ENCODE measurements at regions not wholly inside any gene's neighbourhood (a gene's known extent, or its start where the extent isn't known, plus 50 kb on each side); places are given as distances from the start of the nearest gene placed in this dataset.

DNA sequence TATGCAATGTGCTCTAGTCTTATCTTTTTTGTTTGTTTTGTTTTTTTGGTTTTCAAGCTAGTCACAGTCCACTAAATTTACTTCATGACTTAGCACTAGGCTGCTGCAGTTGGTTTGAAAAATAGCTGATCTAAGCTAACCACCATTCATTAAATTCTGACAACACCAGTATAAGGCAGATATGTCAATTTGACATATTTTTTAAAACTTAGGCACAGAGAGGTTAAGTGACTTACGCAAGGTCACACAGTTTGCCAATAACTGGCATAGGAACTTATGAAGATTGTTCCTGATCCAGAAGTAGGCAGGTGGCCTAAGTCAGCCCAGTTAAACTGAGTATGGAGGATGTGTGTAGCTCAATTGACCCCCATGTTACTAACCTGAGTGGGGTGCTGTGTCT, 377.3 kb upstream of the NFE2L3 start:
- no peaks in the 10 kb centered on the region for H3K36me3 ChIP-seq (ENCODE audit: insufficient read depth, low read length)
- H3K27ac ChIP-seq (ENCODE audit: low read length) = no peak overlapping the region
- H3K27me3 ChIP-seq (ENCODE audit: insufficient read depth, low read depth, low read length) = no peaks in the 10 kb centered on the region
- H3K9ac ChIP-seq (ENCODE audit: low read length) = no peak overlapping the region
- no peak overlapping the region for H2AFZ ChIP-seq (ENCODE audit: low read depth, low read length)
- no peaks in the 10 kb centered on the region for H4K20me1 ChIP-seq (ENCODE audit: insufficient read depth)
- no peaks in the 10 kb centered on the region for H3F3A ChIP-seq (ENCODE audit: insufficient read depth, low read length, poor library complexity, severe bottlenecking)
- TF ChIP-seq EZH2 (IDR thresholded peaks at IDR 0.05; ENCODE audit: borderline replicate concordance, insufficient read depth, low read length, poor library complexity, severe bottlenecking) (no peak), POLR2AphosphoS5 (IDR thresholded peaks at IDR 0.05) (no peak), SMC3 (conservative IDR thresholded peaks at IDR 0.05; ENCODE audit: poor library complexity) (no peak), TAF1 (IDR thresholded peaks at IDR 0.05; ENCODE audit: low read depth) (no peak), RAD21 (conservative IDR thresholded peaks at IDR 0.05) (no peak), EP300 (conservative IDR thresholded peaks at IDR 0.05; ENCODE audit: poor library complexity, severe bottlenecking) (no peak), MXI1 (conservative IDR thresholded peaks at IDR 0.05; ENCODE audit: poor library complexity, severe bottlenecking) (no peak)
- TF ChIP-seq, protein P1, sequence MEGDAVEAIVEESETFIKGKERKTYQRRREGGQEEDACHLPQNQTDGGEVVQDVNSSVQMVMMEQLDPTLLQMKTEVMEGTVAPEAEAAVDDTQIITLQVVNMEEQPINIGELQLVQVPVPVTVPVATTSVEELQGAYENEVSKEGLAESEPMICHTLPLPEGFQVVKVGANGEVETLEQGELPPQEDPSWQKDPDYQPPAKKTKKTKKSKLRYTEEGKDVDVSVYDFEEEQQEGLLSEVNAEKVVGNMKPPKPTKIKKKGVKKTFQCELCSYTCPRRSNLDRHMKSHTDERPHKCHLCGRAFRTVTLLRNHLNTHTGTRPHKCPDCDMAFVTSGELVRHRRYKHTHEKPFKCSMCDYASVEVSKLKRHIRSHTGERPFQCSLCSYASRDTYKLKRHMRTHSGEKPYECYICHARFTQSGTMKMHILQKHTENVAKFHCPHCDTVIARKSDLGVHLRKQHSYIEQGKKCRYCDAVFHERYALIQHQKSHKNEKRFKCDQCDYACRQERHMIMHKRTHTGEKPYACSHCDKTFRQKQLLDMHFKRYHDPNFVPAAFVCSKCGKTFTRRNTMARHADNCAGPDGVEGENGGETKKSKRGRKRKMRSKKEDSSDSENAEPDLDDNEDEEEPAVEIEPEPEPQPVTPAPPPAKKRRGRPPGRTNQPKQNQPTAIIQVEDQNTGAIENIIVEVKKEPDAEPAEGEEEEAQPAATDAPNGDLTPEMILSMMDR (IDR thresholded peaks at IDR 0.05; ENCODE audit: poor library complexity, severe bottlenecking) = no peak
- TF ChIP-seq, protein P2, sequence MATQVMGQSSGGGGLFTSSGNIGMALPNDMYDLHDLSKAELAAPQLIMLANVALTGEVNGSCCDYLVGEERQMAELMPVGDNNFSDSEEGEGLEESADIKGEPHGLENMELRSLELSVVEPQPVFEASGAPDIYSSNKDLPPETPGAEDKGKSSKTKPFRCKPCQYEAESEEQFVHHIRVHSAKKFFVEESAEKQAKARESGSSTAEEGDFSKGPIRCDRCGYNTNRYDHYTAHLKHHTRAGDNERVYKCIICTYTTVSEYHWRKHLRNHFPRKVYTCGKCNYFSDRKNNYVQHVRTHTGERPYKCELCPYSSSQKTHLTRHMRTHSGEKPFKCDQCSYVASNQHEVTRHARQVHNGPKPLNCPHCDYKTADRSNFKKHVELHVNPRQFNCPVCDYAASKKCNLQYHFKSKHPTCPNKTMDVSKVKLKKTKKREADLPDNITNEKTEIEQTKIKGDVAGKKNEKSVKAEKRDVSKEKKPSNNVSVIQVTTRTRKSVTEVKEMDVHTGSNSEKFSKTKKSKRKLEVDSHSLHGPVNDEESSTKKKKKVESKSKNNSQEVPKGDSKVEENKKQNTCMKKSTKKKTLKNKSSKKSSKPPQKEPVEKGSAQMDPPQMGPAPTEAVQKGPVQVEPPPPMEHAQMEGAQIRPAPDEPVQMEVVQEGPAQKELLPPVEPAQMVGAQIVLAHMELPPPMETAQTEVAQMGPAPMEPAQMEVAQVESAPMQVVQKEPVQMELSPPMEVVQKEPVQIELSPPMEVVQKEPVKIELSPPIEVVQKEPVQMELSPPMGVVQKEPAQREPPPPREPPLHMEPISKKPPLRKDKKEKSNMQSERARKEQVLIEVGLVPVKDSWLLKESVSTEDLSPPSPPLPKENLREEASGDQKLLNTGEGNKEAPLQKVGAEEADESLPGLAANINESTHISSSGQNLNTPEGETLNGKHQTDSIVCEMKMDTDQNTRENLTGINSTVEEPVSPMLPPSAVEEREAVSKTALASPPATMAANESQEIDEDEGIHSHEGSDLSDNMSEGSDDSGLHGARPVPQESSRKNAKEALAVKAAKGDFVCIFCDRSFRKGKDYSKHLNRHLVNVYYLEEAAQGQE (IDR thresholded peaks at IDR 0.05; ENCODE audit: borderline replicate concordance) = no peak
- H3K79me2 ChIP-seq (replicated peaks; ENCODE audit: insufficient read depth, low read length) = no peaks in the 10 kb centered on the region
- no peak overlapping the region for H3K4me3 ChIP-seq (ENCODE audit: low read length)
- no peak overlapping the region for H3K4me2 ChIP-seq (ENCODE audit: low read length)
- H3K9me3 ChIP-seq (ENCODE audit: low read length) = no peaks in the 10 kb centered on the region
- H3K9me2 ChIP-seq (ENCODE audit: insufficient read depth, low read length) = no peaks in the 10 kb centered on the region

DNA sequence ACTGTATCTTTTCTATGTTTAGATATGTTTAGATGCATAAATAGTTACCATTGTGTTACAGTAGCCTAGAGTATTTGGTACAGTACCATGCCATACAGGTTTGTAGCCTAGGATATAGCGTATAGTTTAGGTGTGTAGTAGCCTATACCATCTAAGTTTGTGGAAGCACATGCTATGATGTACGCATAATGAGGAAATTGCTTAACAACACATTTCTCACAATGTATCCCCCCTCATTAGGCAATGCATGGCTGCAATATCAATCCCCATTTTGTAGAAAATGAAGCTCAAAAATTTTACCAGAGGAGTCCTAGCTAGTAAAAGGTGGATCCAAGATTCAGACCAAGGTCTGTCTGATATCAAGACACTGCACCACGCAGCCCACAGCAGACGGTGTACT, 376.4 kb upstream of the NFE2L3 start:
- no peak for TF ChIP-seq EZH2 (IDR thresholded peaks at IDR 0.05; ENCODE audit: borderline replicate concordance, insufficient read depth, low read length, poor library complexity, severe bottlenecking)
- TF ChIP-seq TAF1 (IDR thresholded peaks at IDR 0.05; ENCODE audit: low read depth) = no peak
- no peak for TF ChIP-seq POLR2AphosphoS5 (IDR thresholded peaks at IDR 0.05)
- TF ChIP-seq, protein P2 (IDR thresholded peaks at IDR 0.05; ENCODE audit: borderline replicate concordance) = no peak
- no peak for TF ChIP-seq SMC3 (conservative IDR thresholded peaks at IDR 0.05; ENCODE audit: poor library complexity)
- TF ChIP-seq MXI1 (conservative IDR thresholded peaks at IDR 0.05; ENCODE audit: poor library complexity, severe bottlenecking) = no peak
- no peak for TF ChIP-seq EP300 (conservative IDR thresholded peaks at IDR 0.05; ENCODE audit: poor library complexity, severe bottlenecking)
- TF ChIP-seq, protein P1 (IDR thresholded peaks at IDR 0.05; ENCODE audit: poor library complexity, severe bottlenecking) = no peak
- TF ChIP-seq RAD21 (conservative IDR thresholded peaks at IDR 0.05) = no peak
- no peaks in the 10 kb centered on the region for H3K79me2 ChIP-seq (replicated peaks; ENCODE audit: insufficient read depth, low read length)
- no peak overlapping the region for H3K4me2 ChIP-seq (ENCODE audit: low read length)
- H3K36me3 ChIP-seq (ENCODE audit: insufficient read depth, low read length) = no peaks in the 10 kb centered on the region
- no peaks in the 10 kb centered on the region for H3K9me2 ChIP-seq (ENCODE audit: insufficient read depth, low read length)
- H3K27ac ChIP-seq (ENCODE audit: low read length) = no peak overlapping the region
- H4K20me1 ChIP-seq (ENCODE audit: insufficient read depth) = no peaks in the 10 kb centered on the region
- no peak overlapping the region for H2AFZ ChIP-seq (ENCODE audit: low read depth, low read length)
- no peaks in the 10 kb centered on the region for H3K9me3 ChIP-seq (ENCODE audit: low read length)
- H3K27me3 ChIP-seq (ENCODE audit: insufficient read depth, low read depth, low read length) = no peaks in the 10 kb centered on the region
- no peak overlapping the region for H3K9ac ChIP-seq (ENCODE audit: low read length)
- no peaks in the 10 kb centered on the region for H3F3A ChIP-seq (ENCODE audit: insufficient read depth, low read length, poor library complexity, severe bottlenecking)
- H3K4me3 ChIP-seq (ENCODE audit: low read length) = no peak overlapping the region

Data from neural cell (in vitro differentiated cells).